ENCODE measurements at regions not wholly inside any gene's neighbourhood (a gene's known extent, or its start where the extent isn't known, plus 50 kb on each side); places are given as distances from the start of the nearest gene placed in this dataset.

DNA sequence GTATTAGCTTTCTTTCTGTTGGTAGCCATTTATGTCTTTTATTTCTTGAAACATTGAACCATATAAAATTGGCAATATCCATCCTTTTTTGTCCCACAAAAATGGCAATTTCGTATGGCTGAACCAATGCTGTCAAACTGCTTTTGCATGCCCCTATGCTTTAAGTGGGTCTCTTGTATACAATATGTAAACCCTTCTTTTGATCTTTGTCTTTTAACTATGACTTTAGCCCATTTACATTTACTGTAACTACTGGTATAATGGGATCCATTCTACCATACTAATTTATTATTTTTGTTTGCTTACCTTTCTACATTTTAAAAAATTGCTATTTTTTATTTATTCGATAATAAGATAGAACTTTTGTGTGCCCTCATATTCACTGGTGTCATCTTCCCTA is 93.4 kb downstream of the TENT4A start:
- TF ChIP-seq SNAI2 (CRISPR knock-in tag; IDR thresholded peaks at IDR 0.05) (no peak), ZNF8 (CRISPR knock-in tag; IDR thresholded peaks at IDR 0.05) (no peak), ARNTL (CRISPR knock-in tag; IDR thresholded peaks at IDR 0.05; ENCODE audit: borderline replicate concordance, low read depth) (no peak)
- TF ChIP-seq, protein P1, sequence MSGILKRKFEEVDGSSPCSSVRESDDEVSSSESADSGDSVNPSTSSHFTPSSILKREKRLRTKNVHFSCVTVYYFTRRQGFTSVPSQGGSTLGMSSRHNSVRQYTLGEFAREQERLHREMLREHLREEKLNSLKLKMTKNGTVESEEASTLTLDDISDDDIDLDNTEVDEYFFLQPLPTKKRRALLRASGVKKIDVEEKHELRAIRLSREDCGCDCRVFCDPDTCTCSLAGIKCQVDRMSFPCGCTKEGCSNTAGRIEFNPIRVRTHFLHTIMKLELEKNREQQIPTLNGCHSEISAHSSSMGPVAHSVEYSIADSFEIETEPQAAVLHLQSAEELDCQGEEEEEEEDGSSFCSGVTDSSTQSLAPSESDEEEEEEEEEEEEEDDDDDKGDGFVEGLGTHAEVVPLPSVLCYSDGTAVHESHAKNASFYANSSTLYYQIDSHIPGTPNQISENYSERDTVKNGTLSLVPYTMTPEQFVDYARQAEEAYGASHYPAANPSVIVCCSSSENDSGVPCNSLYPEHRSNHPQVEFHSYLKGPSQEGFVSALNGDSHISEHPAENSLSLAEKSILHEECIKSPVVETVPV (CRISPR knock-in tag; IDR thresholded peaks at IDR 0.05), result no peak
- ATAC-seq, result no peak

- ATAC-seq, result no peak
- TF ChIP-seq ARNTL (CRISPR knock-in tag; IDR thresholded peaks at IDR 0.05; ENCODE audit: borderline replicate concordance, low read depth), result no peak
- no peak for TF ChIP-seq ZNF8 (CRISPR knock-in tag; IDR thresholded peaks at IDR 0.05)
- no peak for TF ChIP-seq ZNF70 (CRISPR knock-in tag; IDR thresholded peaks at IDR 0.05)
- TF ChIP-seq, protein P2, sequence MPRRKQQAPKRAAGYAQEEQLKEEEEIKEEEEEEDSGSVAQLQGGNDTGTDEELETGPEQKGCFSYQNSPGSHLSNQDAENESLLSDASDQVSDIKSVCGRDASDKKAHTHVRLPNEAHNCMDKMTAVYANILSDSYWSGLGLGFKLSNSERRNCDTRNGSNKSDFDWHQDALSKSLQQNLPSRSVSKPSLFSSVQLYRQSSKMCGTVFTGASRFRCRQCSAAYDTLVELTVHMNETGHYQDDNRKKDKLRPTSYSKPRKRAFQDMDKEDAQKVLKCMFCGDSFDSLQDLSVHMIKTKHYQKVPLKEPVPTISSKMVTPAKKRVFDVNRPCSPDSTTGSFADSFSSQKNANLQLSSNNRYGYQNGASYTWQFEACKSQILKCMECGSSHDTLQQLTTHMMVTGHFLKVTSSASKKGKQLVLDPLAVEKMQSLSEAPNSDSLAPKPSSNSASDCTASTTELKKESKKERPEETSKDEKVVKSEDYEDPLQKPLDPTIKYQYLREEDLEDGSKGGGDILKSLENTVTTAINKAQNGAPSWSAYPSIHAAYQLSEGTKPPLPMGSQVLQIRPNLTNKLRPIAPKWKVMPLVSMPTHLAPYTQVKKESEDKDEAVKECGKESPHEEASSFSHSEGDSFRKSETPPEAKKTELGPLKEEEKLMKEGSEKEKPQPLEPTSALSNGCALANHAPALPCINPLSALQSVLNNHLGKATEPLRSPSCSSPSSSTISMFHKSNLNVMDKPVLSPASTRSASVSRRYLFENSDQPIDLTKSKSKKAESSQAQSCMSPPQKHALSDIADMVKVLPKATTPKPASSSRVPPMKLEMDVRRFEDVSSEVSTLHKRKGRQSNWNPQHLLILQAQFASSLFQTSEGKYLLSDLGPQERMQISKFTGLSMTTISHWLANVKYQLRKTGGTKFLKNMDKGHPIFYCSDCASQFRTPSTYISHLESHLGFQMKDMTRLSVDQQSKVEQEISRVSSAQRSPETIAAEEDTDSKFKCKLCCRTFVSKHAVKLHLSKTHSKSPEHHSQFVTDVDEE (CRISPR knock-in tag; IDR thresholded peaks at IDR 0.05), result no peak
- TF ChIP-seq ZFP30 (CRISPR knock-in tag; IDR thresholded peaks at IDR 0.05), result no peak
- no peak for TF ChIP-seq SNAI2 (CRISPR knock-in tag; IDR thresholded peaks at IDR 0.05)
- TF ChIP-seq CREB5 (CRISPR knock-in tag; IDR thresholded peaks at IDR 0.05; ENCODE audit: low read depth), result no peak
- no peak for TF ChIP-seq ZC3H10 (CRISPR knock-in tag; IDR thresholded peaks at IDR 0.05)
- TF ChIP-seq POU6F1 (CRISPR knock-in tag; IDR thresholded peaks at IDR 0.05; ENCODE audit: borderline replicate concordance, low read depth), result no peak
- TF ChIP-seq GLIS3 (CRISPR knock-in tag; IDR thresholded peaks at IDR 0.05), result no peak
- TF ChIP-seq TCF4 (CRISPR knock-in tag; IDR thresholded peaks at IDR 0.05; ENCODE audit: borderline replicate concordance), result no peak
- no peak for TF ChIP-seq TOX (CRISPR knock-in tag; IDR thresholded peaks at IDR 0.05; ENCODE audit: borderline replicate concordance)
- no peak for TF ChIP-seq ZNF565 (CRISPR knock-in tag; conservative IDR thresholded peaks at IDR 0.05; ENCODE audit: low read depth)
- no peak for TF ChIP-seq ISL1 (CRISPR knock-in tag; IDR thresholded peaks at IDR 0.05)
- no peak for TF ChIP-seq RARB (CRISPR knock-in tag; IDR thresholded peaks at IDR 0.05)
- TF ChIP-seq ESRRG (CRISPR knock-in tag; IDR thresholded peaks at IDR 0.05), result no peak
- TF ChIP-seq PPARA (CRISPR knock-in tag; IDR thresholded peaks at IDR 0.05; ENCODE audit: borderline replicate concordance), result no peak
- no peak for TF ChIP-seq CSDC2 (CRISPR knock-in tag; IDR thresholded peaks at IDR 0.05)
- TF ChIP-seq OSR1 (CRISPR knock-in tag; IDR thresholded peaks at IDR 0.05), result no peak
- TF ChIP-seq BACH2 (CRISPR knock-in tag; IDR thresholded peaks at IDR 0.05; ENCODE audit: borderline replicate concordance), result no peak
Measured at GRCh38 chr5:6808462-6808861, 95.2 kb downstream of the TENT4A start.

DNA sequence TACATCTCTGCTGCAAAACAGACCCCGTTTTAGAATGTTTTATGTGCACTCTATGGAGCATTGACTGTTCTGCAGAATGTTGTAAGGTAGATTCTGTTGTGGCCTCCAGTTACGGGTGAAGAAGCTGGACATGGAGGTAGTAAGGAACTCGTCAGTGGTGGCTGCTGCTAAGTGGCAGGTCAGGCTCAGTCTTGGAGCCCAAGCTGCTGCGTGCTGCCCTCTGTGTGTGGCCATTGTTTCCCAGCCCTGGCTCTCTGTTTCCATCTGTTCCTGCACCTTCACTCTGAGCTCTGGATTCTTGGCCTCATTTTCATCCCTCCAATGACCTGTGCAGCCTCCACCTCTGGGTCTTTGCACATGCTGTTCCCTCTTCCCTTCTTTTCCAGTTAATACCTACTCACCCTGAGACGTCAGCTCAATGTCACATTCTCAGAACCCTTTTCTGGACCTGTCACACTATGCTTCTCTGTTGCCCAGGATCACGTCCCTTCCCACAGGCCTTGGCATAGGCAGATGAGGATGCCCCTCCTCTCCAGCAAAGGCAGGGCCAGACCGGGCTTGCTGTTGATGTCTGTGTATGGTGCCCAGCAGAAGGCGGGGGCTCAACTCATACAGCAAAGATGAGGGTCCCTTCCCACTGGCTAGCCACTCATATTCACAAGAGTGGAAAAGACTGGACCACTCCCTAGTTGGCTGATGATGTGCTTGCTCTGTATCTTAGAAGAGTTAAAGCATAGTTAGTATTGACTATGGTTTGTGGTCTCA is 97.6 kb downstream of the TENT4A start:
- no peak for TF ChIP-seq ZC3H10 (CRISPR knock-in tag; IDR thresholded peaks at IDR 0.05)
- TF ChIP-seq RARB (CRISPR knock-in tag; IDR thresholded peaks at IDR 0.05), result no peak
- TF ChIP-seq ESRRG (CRISPR knock-in tag; IDR thresholded peaks at IDR 0.05), result no peak
- TF ChIP-seq, protein P1 (CRISPR knock-in tag; IDR thresholded peaks at IDR 0.05), result no peak
- TF ChIP-seq POU6F1 (CRISPR knock-in tag; IDR thresholded peaks at IDR 0.05; ENCODE audit: borderline replicate concordance, low read depth), result no peak
- TF ChIP-seq, protein P3, sequence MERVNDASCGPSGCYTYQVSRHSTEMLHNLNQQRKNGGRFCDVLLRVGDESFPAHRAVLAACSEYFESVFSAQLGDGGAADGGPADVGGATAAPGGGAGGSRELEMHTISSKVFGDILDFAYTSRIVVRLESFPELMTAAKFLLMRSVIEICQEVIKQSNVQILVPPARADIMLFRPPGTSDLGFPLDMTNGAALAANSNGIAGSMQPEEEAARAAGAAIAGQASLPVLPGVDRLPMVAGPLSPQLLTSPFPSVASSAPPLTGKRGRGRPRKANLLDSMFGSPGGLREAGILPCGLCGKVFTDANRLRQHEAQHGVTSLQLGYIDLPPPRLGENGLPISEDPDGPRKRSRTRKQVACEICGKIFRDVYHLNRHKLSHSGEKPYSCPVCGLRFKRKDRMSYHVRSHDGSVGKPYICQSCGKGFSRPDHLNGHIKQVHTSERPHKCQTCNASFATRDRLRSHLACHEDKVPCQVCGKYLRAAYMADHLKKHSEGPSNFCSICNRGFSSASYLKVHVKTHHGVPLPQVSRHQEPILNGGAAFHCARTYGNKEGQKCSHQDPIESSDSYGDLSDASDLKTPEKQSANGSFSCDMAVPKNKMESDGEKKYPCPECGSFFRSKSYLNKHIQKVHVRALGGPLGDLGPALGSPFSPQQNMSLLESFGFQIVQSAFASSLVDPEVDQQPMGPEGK (CRISPR knock-in tag; IDR thresholded peaks at IDR 0.05; ENCODE audit: borderline replicate concordance), result no peak
- ATAC-seq, result no peak
